Panc1 (cell line): ENCODE measurements at regions not wholly inside any gene's neighbourhood (a gene's known extent, or its start where the extent isn't known, plus 50 kb on each side); places are given as distances from the start of the nearest gene placed in this dataset.

ENCODE experiments used
- POLR2AphosphoS5 ChIP-seq: IDR thresholded peaks from 2 replicates; pipeline ENCODE4 v1.6.1; 2012; ENCODE audit warnings: mild to moderate bottlenecking, low read depth, low read length, moderate library complexity
- TCF7L2 ChIP-seq: IDR thresholded peaks from 2 replicates; pipeline ENCODE4 v1.6.1; 2011; ENCODE audit warnings: mild to moderate bottlenecking, low read depth, low read length, inconsistent platforms
- TF ChIP-seq, protein P1 (sequence below): fragments of 450-650 bp; IDR thresholded peaks from 2 replicates; pipeline ENCODE4 v1.5.1; 2017; ENCODE audit warnings: mild to moderate bottlenecking
- TF ChIP-seq, protein P2 (sequence below), 2 experiments: IDR thresholded peaks; 2 replicates each; pipeline ENCODE4 v1.6.1; 2011 to 2012; ENCODE audit warnings: low read depth in 2 of 2, control low read depth in 1 of 2, low read length in 1 of 2, mild to moderate bottlenecking in 1 of 2, moderate library complexity in 1 of 2; ENCODE audit not compliant: insufficient read depth in 1 of 2

DNA sequence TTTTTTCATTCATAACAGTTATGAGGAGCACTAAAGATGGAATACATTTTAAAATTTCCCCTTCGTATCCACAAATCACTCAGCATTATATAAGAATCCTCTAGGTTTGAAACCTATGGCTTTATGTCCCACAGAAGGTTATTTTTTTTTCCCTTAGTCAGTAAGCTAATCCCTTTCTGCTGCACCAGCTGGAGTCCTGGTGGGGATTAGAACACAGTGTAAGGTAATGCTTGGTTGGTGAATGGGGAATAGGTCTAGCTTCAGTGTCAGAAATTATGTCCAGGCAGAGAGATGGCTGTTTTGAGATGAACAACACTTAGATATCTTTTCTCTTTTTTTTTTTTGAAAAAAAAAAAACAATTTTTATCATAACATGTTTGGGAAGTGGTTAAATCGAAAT, 116.6 kb downstream of the RASGEF1B start:
- TF ChIP-seq, protein P1, sequence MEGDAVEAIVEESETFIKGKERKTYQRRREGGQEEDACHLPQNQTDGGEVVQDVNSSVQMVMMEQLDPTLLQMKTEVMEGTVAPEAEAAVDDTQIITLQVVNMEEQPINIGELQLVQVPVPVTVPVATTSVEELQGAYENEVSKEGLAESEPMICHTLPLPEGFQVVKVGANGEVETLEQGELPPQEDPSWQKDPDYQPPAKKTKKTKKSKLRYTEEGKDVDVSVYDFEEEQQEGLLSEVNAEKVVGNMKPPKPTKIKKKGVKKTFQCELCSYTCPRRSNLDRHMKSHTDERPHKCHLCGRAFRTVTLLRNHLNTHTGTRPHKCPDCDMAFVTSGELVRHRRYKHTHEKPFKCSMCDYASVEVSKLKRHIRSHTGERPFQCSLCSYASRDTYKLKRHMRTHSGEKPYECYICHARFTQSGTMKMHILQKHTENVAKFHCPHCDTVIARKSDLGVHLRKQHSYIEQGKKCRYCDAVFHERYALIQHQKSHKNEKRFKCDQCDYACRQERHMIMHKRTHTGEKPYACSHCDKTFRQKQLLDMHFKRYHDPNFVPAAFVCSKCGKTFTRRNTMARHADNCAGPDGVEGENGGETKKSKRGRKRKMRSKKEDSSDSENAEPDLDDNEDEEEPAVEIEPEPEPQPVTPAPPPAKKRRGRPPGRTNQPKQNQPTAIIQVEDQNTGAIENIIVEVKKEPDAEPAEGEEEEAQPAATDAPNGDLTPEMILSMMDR: no peak
- TF ChIP-seq, protein P2, sequence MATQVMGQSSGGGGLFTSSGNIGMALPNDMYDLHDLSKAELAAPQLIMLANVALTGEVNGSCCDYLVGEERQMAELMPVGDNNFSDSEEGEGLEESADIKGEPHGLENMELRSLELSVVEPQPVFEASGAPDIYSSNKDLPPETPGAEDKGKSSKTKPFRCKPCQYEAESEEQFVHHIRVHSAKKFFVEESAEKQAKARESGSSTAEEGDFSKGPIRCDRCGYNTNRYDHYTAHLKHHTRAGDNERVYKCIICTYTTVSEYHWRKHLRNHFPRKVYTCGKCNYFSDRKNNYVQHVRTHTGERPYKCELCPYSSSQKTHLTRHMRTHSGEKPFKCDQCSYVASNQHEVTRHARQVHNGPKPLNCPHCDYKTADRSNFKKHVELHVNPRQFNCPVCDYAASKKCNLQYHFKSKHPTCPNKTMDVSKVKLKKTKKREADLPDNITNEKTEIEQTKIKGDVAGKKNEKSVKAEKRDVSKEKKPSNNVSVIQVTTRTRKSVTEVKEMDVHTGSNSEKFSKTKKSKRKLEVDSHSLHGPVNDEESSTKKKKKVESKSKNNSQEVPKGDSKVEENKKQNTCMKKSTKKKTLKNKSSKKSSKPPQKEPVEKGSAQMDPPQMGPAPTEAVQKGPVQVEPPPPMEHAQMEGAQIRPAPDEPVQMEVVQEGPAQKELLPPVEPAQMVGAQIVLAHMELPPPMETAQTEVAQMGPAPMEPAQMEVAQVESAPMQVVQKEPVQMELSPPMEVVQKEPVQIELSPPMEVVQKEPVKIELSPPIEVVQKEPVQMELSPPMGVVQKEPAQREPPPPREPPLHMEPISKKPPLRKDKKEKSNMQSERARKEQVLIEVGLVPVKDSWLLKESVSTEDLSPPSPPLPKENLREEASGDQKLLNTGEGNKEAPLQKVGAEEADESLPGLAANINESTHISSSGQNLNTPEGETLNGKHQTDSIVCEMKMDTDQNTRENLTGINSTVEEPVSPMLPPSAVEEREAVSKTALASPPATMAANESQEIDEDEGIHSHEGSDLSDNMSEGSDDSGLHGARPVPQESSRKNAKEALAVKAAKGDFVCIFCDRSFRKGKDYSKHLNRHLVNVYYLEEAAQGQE (IDR thresholded peaks at IDR 0.05; ENCODE audit: insufficient read depth in 1 of 2, low read depth in 2 of 2, low read length in 1 of 2): no peak
- TF ChIP-seq POLR2AphosphoS5 (no peak), TCF7L2 (no peak)
